ENCODE measurements at regions not wholly inside any gene's neighbourhood (a gene's known extent, or its start where the extent isn't known, plus 50 kb on each side); places are given as distances from the start of the nearest gene placed in this dataset.

GRCh38 chr11:97461934-97462333 lies 1072.1 kb downstream of the JRKL start:
- Histone ChIP-seq H3K79me2 (ENCODE audit: insufficient read depth, low read length) (no peaks in the 10 kb centered on the region), H3K23ac (ENCODE audit: insufficient read length, low read depth, low read length) (no peak overlapping the region), H4K8ac (replicated peaks; ENCODE audit: insufficient read length, low read depth, low read length) (no peak overlapping the region), H3T11ph (ENCODE audit: low read length) (no peak overlapping the region), H3K18ac (ENCODE audit: insufficient read length, low read depth, low read length) (no peak overlapping the region), H2BK5ac (ENCODE audit: insufficient read length, low read length) (no peak overlapping the region), H3K9ac (ENCODE audit: extremely low read depth, insufficient read length, low read length) (no peak overlapping the region), H2BK20ac (ENCODE audit: low read depth, low read length, poor library complexity, severe bottlenecking) (no peak overlapping the region), H3K56ac (ENCODE audit: insufficient read length, low read depth, low read length) (no peak overlapping the region), H2BK120ac (ENCODE audit: low read depth, low read length, poor library complexity, severe bottlenecking) (no peak overlapping the region), H4K20me1 (ENCODE audit: control insufficient read depth, insufficient read depth, insufficient read length) (no peaks in the 10 kb centered on the region), H3K9me3 (ENCODE audit: control insufficient read depth, low read depth, low read length) (no peaks in the 10 kb centered on the region), H3K79me1 (ENCODE audit: insufficient read depth, low read depth, low read length, poor library complexity, severe bottlenecking) (no peaks in the 10 kb centered on the region), H2AK5ac (ENCODE audit: insufficient read length, low read length) (no peak overlapping the region), H4K91ac (ENCODE audit: insufficient read length, low read depth, low read length) (no peak overlapping the region), H2BK15ac (ENCODE audit: low read depth, low read length) (no peak overlapping the region), H3K4ac (ENCODE audit: low read depth, low read length) (no peak overlapping the region), H3K27ac (ENCODE audit: insufficient read length, low read depth, low read length) (no peak overlapping the region), H3K27me3 (ENCODE audit: insufficient read depth, low read length) (no peaks in the 10 kb centered on the region), H4K5ac (ENCODE audit: insufficient read length, low read depth, low read length) (no peak overlapping the region), H3K14ac (ENCODE audit: insufficient read depth, low read length) (no peak overlapping the region; the same call in 1 of the 2 replicates), H3K4me2 (ENCODE audit: insufficient read depth, insufficient read length, low read length) (no peak overlapping the region), H2BK12ac (ENCODE audit: insufficient read length, low read depth, low read length) (no peak overlapping the region), H3K4me1 (ENCODE audit: insufficient read depth, low read length) (no peaks in the 10 kb centered on the region), H2AFZ (ENCODE audit: low read length) (no peak overlapping the region), H3K23me2 (ENCODE audit: insufficient read length, low read depth, low read length, poor library complexity, severe bottlenecking) (no peaks in the 10 kb centered on the region)
- Mint-ChIP-seq H3K27me3 (ENCODE audit: low read depth) (no peaks in the 10 kb centered on the region; the same call in 1 of the 2 replicates), H3K4me1 (no peaks in the 10 kb centered on the region), H3K27ac (no peak overlapping the region), H3K9me3 (peaks cover 28 to 31% of the 10 kb centered on the region in 2 experiments), H3K36me3 (ENCODE audit: insufficient read depth in 1 of 3, low read depth in 3 of 3) (peaks cover 4 to 24% (median 15%) of the 10 kb centered on the region in 3 experiments; a peak in 6 of 7 replicates), H3K4me3 (no peak overlapping the region)
- no CpG with 5 or more reads among the region's 9 CpGs for WGBS (ENCODE audit: extremely low coverage, insufficient read length, low lambda C conversion rate)
- no peak for DNase-seq
- TF ChIP-seq CTCF (conservative IDR thresholded peaks at IDR 0.05) = no peak
